Lower leg skin (tissue), 4 donors: ENCODE measurements at regions not wholly inside any gene's neighbourhood (a gene's known extent, or its start where the extent isn't known, plus 50 kb on each side); places are given as distances from the start of the nearest gene placed in this dataset.

Experiments
- DNase-seq, 2 donors: peaks; one replicate each; pipeline ENCODE4 v3.0.0-alpha.2; 2019; ENCODE audit warnings: low spot score in 2 of 2
- H3K4me3 ChIP-seq: fragments of 200-600 bp; sonication (generic); 2 replicates; pipeline ENCODE4 v1.5.1; 2017; ENCODE audit warnings: mild to moderate bottlenecking, low read depth; ENCODE audit not compliant: poor library complexity, severe bottlenecking
- CTCF ChIP-seq, 3 donors: fragments of 450-650 bp; IDR thresholded peaks; one replicate each; pipeline ENCODE4 v1.5.1; 2016; ENCODE audit warnings: antibody characterized with exemption in 3 of 3, mild to moderate bottlenecking in 3 of 3, moderate library complexity in 2 of 3
- POLR2A ChIP-seq, 2 donors: fragments of 450-650 bp; IDR thresholded peaks; one replicate each; pipeline ENCODE4 v1.6.1; 2016 to 2017; ENCODE audit warnings: antibody characterized with exemption in 2 of 2, mild to moderate bottlenecking in 1 of 2, moderate library complexity in 1 of 2
- WGBS, 2 donors: methylation state at CpG; one replicate each; pipeline ENCODE4 v1.1.5; 2018; 5-methylcytosine and 5-hydroxymethylcytosine counted together
- intact Hi-C: fragments of 100-400 bp; cut with DNase I; formaldehyde crosslinking; loops from one replicate; pipeline ENCODE4 v1.15.0; 2023; ENCODE audit warnings: low total_unique reads

GRCh38 chr4:20391198-20391597 lies 139.5 kb downstream of the SLIT2 start:
- TF ChIP-seq CTCF (IDR thresholded peaks at IDR 0.05): no peak
- TF ChIP-seq POLR2A (IDR thresholded peaks at IDR 0.05): no peak
- intact Hi-C loops: no loop called here
- WGBS, 2 donors: 29 to 61% methylated on average over 1 of the region's 1 CpG

GRCh38 chr4:20391912-20392311 lies 140.2 kb downstream of the SLIT2 start:
- DNase-seq: no peak
- 89 to 91% methylated on average over 5 of the region's 5 CpGs for WGBS, 2 donors
- no peak for TF ChIP-seq POLR2A (IDR thresholded peaks at IDR 0.05)
- H3K4me3 ChIP-seq: no peak overlapping the region
- intact Hi-C loops: no loop called here

More at GRCh38 chr4:20391198-20391597, 139.5 kb downstream of the SLIT2 start:
- no peak overlapping the region for H3K4me3 ChIP-seq
- DNase-seq: no peak

GRCh38 chr4:20393486-20394100 lies 141.9 kb downstream of the SLIT2 start:
- H3K4me3 ChIP-seq: no peak overlapping the region
- intact Hi-C loops: no loop called here
- 55 to 58% methylated on average over 5 of the region's 5 CpGs for WGBS, 2 donors
- TF ChIP-seq POLR2A (IDR thresholded peaks at IDR 0.05) (no peak), CTCF (IDR thresholded peaks at IDR 0.05) (no peak)
- no peak for DNase-seq

- intact Hi-C loops: no loop called here
- no peak overlapping the region for H3K4me3 ChIP-seq
- DNase-seq: no peak
- TF ChIP-seq CTCF (IDR thresholded peaks at IDR 0.05): no peak
- no peak for TF ChIP-seq POLR2A (IDR thresholded peaks at IDR 0.05)
- WGBS, 2 donors: 71 to 83% methylated on average over 2 of the region's 2 CpGs
Measured at GRCh38 chr4:20394512-20394911, 142.8 kb downstream of the SLIT2 start.

GRCh38 chr4:20395160-20395773 lies 143.6 kb downstream of the SLIT2 start:
- H3K4me3 ChIP-seq: no peak overlapping the region
- TF ChIP-seq CTCF (IDR thresholded peaks at IDR 0.05): no peak
- TF ChIP-seq POLR2A (IDR thresholded peaks at IDR 0.05): no peak
- DNase-seq: no peak
- 36 to 47% methylated on average over 3 of the region's 3 CpGs for WGBS, 2 donors
- intact Hi-C loops: no loop called here

- no peak overlapping the region for H3K4me3 ChIP-seq
- TF ChIP-seq POLR2A (IDR thresholded peaks at IDR 0.05): no peak
- TF ChIP-seq CTCF (IDR thresholded peaks at IDR 0.05): no peak
- intact Hi-C loops: no loop called here
- no peak for DNase-seq
- 44 to 48% methylated on average over 2 of the region's 2 CpGs for WGBS, 2 donors
Measured at GRCh38 chr4:20403290-20403689, 151.6 kb downstream of the SLIT2 start.
